Karpas-422 (cell line): ENCODE measurements at regions not wholly inside any gene's neighbourhood (a gene's known extent, or its start where the extent isn't known, plus 50 kb on each side); places are given as distances from the start of the nearest gene placed in this dataset.

ENCODE experiments used
- DNase-seq: peaks from one replicate; pipeline ENCODE4 v3.0.0-alpha.2; 2015
- H2AFZ ChIP-seq: fragments of 200-600 bp; sonication (generic); 2 replicates; pipeline ENCODE4 v1.6.1; 2014; ENCODE audit warnings: antibody characterized with exemption, low read length, mixed read lengths
- H3K27ac ChIP-seq: fragments of 200-600 bp; sonication (generic); 2 replicates; pipeline ENCODE4 v1.5.1; 2014; ENCODE audit warnings: mild to moderate bottlenecking, low read length, moderate library complexity
- H3K27me3 ChIP-seq: fragments of 200-600 bp; sonication (generic); 2 replicates; pipeline ENCODE4 v1.6.1; 2014; ENCODE audit warnings: low read length, mixed read lengths
- H3K36me3 ChIP-seq: fragments of 200-600 bp; sonication (generic); 2 replicates; pipeline ENCODE4 v1.6.1; 2014; ENCODE audit warnings: low read length, mixed read lengths; ENCODE audit not compliant: insufficient read depth
- H3K4me1 ChIP-seq: fragments of 200-600 bp; sonication (generic); 2 replicates; pipeline ENCODE4 v1.6.1; 2014; ENCODE audit warnings: mild to moderate bottlenecking, low read length, mixed read lengths
- H3K4me2 ChIP-seq: fragments of 200-600 bp; sonication (generic); 2 replicates; pipeline ENCODE4 v1.6.1; 2014; ENCODE audit warnings: low read length, low read depth, mild to moderate bottlenecking; ENCODE audit not compliant: poor library complexity, severe bottlenecking
- H3K4me3 ChIP-seq: fragments of 200-600 bp; sonication (generic); 2 replicates; pipeline ENCODE4 v1.5.1; 2014; ENCODE audit warnings: mild to moderate bottlenecking, antibody characterized with exemption, low read length, mixed read lengths
- H3K79me2 ChIP-seq: fragments of 200-600 bp; sonication (generic); 2 replicates; pipeline ENCODE4 v1.6.1; 2014; ENCODE audit warnings: mild to moderate bottlenecking, low read length, mixed read lengths
- H3K9ac ChIP-seq: fragments of 200-600 bp; sonication (generic); 2 replicates; pipeline ENCODE4 v1.6.0; 2014; ENCODE audit warnings: low read length
- H3K9me2 ChIP-seq: fragments of 200-600 bp; sonication (generic), shearing (Covaris generic); replicated peaks from 2 replicates; pipeline ENCODE4 v1.6.0; 2014; ENCODE audit warnings: mild to moderate bottlenecking, low read length, moderate library complexity; ENCODE audit not compliant: insufficient read depth
- H3K9me3 ChIP-seq: fragments of 300-700, 200-600 bp; sonication (generic); 2 replicates; pipeline ENCODE4 v1.6.1; 2014; ENCODE audit warnings: low read length, mixed read lengths
- H4K20me1 ChIP-seq: fragments of 200-600 bp; sonication (generic); 2 replicates; pipeline ENCODE4 v1.6.1; 2014; ENCODE audit warnings: mild to moderate bottlenecking, antibody characterized with exemption, low read length, low read depth; ENCODE audit not compliant: insufficient read depth

DNA sequence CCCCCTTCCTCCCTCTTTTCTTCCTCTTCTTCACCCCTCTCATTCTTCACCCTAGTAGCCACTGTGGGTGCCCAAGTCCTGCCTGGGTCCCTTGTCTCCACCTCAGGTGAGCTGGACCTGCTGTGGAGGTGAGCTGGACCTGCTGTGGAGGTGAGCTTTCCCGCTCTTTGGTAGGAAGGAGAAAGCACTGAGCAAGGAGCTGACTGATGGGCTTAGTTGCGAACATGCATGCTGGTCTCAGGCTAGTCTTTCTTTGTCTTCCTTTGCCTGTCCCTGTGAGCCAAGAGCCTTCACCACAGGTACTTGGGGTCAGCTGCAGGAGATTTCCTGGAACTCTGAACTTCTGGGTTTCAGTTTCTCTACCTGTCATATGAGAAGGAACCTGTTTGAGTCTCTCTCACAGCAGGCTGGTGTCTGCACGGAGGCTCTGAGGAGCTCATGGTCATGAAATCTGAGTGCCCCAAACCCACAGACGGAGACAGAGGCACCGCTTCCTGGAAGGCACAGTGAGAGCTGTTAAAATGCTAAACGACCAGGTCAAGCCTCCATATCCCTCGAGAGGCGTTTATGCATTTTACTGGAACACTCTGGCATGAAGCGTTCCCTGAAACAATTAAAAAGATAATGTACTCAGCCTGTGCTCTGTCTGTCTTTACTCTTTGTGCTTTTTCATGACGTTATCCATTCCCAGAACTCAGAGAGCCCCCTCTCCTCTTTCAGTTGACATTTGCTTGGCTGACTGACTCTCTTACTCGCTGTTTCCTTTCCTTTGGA is 69.5 kb downstream of the RHOU start:
- Histone ChIP-seq H3K36me3 (no peaks in the 10 kb centered on the region), H3K9me2 (no peaks in the 10 kb centered on the region), H3K4me1 (no peaks in the 10 kb centered on the region), H3K9me3 (no peaks in the 10 kb centered on the region), H3K4me3 (no peak overlapping the region), H2AFZ (no peak overlapping the region), H3K27ac (no peak overlapping the region), H4K20me1 (no peaks in the 10 kb centered on the region), H3K27me3 (no peaks in the 10 kb centered on the region), H3K9ac (no peak overlapping the region), H3K4me2 (no peak overlapping the region), H3K79me2 (no peaks in the 10 kb centered on the region)
- DNase-seq = no peak

DNA sequence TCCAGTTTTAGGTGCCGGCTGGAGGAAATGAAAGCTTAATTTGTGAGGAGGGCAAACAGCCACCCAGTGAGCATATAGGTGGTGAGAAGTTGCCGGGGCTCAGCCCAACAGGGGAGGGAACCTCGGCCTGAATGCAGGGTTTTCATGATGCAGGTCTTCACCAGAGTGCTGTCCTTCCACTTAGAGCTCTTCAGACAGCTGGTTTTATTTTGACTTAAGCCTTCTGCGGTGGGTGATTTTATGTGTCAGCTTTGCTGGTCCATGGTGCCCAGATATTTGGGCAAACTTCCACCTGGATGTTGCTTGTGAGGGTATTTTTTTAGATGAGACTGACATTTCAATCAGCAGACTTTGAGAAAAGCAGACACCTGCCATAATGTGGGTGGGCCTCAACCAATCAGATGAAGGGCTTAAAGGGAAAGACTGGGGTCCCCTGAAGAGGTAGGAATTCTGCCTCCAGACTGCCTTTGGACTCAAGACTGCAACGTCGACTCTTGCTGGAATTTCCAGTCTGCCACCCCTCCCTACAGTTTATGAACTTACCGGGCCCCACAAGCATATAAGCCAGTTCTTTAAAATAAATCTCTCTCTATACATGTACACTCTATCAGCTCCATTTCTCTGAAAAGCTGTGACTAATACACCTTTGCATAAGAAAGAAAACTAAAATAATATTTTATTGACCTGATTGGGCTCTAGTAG is 72.8 kb downstream of the RHOU start:
- no peak for DNase-seq
- Histone ChIP-seq H4K20me1 (no peaks in the 10 kb centered on the region), H2AFZ (no peak overlapping the region), H3K27me3 (no peaks in the 10 kb centered on the region), H3K9ac (no peak overlapping the region), H3K27ac (no peak overlapping the region), H3K9me2 (no peaks in the 10 kb centered on the region), H3K9me3 (no peaks in the 10 kb centered on the region), H3K4me1 (no peaks in the 10 kb centered on the region), H3K4me2 (no peak overlapping the region), H3K36me3 (no peaks in the 10 kb centered on the region), H3K4me3 (no peak overlapping the region), H3K79me2 (no peaks in the 10 kb centered on the region)

DNA sequence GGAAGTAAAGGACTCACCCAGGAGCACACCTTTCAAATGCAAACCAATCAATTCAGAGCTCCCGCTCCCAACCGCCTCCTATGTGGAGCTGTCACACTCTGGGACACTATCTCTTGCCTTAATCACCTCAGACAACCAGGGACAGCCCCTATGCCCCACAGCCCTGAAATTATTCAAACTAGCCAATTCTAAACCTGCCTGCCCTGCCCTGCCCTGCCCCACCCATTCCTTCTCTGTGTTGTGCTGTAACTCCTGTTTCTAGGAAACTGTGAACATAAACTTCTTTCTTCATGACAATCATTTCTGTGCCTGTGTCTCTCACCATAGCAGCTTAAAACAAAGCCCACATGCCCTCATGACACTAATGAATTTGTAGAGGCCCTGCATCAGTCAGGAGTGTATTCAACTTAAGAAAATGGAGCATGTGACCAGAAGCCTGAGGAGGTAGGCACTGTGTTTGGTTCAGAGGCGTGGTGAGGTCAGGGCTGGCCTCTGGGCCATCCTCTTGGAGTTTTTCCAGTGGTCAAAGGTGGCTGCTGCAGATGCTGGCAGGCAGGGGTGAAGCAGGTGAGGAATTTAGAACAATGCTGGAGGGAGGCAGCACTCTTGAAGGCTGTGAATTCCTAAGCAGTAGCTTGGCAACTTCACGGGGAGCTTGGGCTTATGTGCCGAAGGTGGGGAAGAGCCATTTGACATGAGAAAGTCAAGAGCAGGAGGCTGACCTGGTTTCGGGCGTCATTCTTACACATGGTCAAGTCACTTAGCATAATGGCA is 74.5 kb downstream of the RHOU start:
- H3K9me3 ChIP-seq = no peaks in the 10 kb centered on the region
- H3K9me2 ChIP-seq = no peaks in the 10 kb centered on the region
- H3K27ac ChIP-seq = no peak overlapping the region
- no peaks in the 10 kb centered on the region for H3K36me3 ChIP-seq
- H3K27me3 ChIP-seq = no peaks in the 10 kb centered on the region
- H2AFZ ChIP-seq = no peak overlapping the region
- H3K4me2 ChIP-seq = no peak overlapping the region
- H4K20me1 ChIP-seq = no peaks in the 10 kb centered on the region
- no peaks in the 10 kb centered on the region for H3K79me2 ChIP-seq
- H3K9ac ChIP-seq = no peak overlapping the region
- H3K4me1 ChIP-seq = no peaks in the 10 kb centered on the region
- no peak overlapping the region for H3K4me3 ChIP-seq
- DNase-seq = no peak

DNA sequence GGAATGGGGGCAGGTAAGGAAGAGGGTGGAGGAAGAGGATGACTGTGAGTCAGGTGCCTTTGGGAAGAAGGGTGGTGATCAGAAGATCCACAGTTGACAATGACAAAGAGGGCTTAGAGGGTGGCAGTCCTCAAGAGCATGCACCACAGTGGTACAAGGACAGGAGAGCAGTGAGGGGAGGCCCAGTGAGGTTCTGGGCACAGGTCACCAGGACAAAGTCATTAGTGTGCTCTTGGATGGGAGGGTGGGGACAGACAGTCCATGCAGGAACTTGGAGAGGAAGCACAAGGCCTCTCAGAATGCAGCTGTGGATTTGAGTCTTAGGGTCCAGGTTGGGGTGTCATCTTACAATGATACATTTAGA is 75.1 kb downstream of the RHOU start:
- H3K4me3 ChIP-seq = no peak overlapping the region
- no peaks in the 10 kb centered on the region for H3K36me3 ChIP-seq
- no peaks in the 10 kb centered on the region for H3K4me1 ChIP-seq
- no peak overlapping the region for H2AFZ ChIP-seq
- H3K9ac ChIP-seq = no peak overlapping the region
- no peaks in the 10 kb centered on the region for H3K27me3 ChIP-seq
- H3K9me2 ChIP-seq = no peaks in the 10 kb centered on the region
- H3K4me2 ChIP-seq = no peak overlapping the region
- no peaks in the 10 kb centered on the region for H4K20me1 ChIP-seq
- DNase-seq = no peak
- no peak overlapping the region for H3K27ac ChIP-seq
- H3K9me3 ChIP-seq = no peaks in the 10 kb centered on the region
- no peaks in the 10 kb centered on the region for H3K79me2 ChIP-seq

DNA sequence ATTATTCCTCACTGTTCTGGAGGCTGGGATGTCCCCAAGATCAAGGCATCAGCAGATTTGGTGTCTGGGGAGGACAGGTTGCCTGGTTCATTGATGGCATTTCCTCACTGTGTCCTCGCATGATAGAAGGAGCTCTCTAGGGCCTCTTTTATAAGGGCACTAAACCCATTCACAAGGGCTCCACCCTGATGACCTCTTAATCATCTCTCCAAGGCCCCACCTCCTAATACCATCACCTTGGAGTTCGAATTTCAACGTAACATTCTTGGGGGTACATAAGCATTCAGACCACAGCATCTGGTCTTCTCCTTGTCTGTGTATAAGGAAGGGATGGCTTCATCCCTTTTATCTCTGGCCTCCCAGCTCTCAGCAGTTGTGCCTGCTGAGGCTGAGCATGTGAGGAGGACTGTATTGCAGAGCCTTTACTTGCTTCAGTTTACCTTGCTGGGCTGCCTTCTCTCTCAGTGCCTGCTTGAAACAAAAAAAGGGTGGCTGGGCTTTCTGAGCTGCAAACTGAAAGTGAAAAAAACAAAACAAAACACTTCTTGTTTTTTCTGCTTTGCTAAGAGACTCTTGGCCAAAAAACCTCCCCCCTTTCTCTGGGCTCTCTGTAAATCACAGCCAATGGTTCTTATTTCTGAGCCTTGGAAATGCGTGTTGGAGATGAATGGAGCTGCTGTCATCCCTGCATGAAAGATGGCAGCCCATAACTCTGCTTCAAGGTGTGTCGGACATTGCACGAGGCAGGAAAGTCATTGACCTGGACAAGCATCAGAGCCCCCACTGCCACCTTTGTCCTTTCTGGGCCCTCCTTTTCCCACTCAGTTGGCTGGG is 75.8 kb downstream of the RHOU start:
- Histone ChIP-seq H3K9ac (no peak overlapping the region), H3K4me2 (no peak overlapping the region), H3K79me2 (no peaks in the 10 kb centered on the region), H3K27ac (no peak overlapping the region), H3K9me3 (no peaks in the 10 kb centered on the region), H3K27me3 (no peaks in the 10 kb centered on the region), H2AFZ (no peak overlapping the region), H3K9me2 (no peaks in the 10 kb centered on the region), H3K4me3 (no peak overlapping the region), H3K4me1 (no peaks in the 10 kb centered on the region), H4K20me1 (no peaks in the 10 kb centered on the region), H3K36me3 (no peaks in the 10 kb centered on the region)
- no peak for DNase-seq

DNA sequence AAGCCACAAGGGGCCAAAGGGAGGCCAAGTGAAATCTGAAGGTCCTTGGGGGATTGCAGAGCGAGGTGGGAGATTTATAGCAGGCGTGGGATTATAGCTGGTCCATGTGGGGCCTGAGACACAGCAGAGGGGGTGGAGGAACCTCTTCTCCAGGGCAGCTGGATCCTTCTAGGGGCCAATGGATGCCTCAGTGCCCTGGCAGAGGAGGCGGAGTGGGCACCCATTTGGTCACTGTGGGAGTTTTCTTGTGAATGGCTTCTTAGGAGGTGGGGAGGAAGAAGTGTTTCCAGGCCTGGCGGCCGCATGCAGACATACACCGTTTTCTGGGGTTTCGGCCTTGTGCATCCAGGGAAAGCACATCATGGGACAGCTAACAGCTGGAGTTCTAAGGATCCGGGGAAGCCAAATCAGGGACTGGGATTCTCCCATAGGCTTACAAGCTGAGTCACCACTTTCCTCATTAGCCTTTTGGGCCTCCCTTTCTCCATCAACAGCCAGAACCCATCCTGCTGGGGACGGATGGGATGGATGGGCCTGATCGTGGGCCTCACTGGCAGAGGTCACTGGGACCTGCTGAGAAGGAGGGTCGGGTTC is 76.5 kb downstream of the RHOU start:
- DNase-seq = no peak
- Histone ChIP-seq H3K4me2 (no peak overlapping the region), H3K36me3 (no peaks in the 10 kb centered on the region), H2AFZ (no peak overlapping the region), H3K9me3 (no peaks in the 10 kb centered on the region), H3K4me1 (no peaks in the 10 kb centered on the region), H3K9me2 (no peaks in the 10 kb centered on the region), H3K79me2 (no peaks in the 10 kb centered on the region), H3K27me3 (no peaks in the 10 kb centered on the region), H3K4me3 (no peak overlapping the region), H3K9ac (no peak overlapping the region), H4K20me1 (no peaks in the 10 kb centered on the region), H3K27ac (no peak overlapping the region)

DNA sequence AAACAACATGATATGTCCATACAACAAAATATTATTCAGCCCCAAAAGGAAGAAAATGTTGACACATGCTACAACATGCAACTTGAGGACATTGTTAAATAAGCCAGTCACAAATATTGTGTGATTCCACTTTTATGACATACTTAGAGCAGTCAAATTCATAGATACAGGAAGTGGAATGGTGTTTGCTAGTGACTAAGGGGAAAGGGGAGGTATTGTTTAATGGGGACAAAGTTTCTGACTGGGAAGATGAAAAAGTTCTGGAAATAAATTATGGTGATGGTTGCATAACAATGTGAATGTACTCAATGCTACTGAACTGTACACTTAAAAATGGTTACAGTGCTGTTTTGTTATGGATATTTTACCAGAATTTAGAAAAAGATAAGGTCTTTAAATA is 77.7 kb downstream of the RHOU start:
- Histone ChIP-seq H2AFZ (no peak overlapping the region), H3K27me3 (no peaks in the 10 kb centered on the region), H3K9me2 (no peaks in the 10 kb centered on the region), H3K4me3 (no peak overlapping the region), H3K4me2 (no peak overlapping the region), H3K9me3 (no peaks in the 10 kb centered on the region), H3K9ac (no peak overlapping the region), H3K79me2 (no peaks in the 10 kb centered on the region), H4K20me1 (no peaks in the 10 kb centered on the region), H3K4me1 (no peaks in the 10 kb centered on the region), H3K27ac (no peak overlapping the region), H3K36me3 (no peaks in the 10 kb centered on the region)
- DNase-seq = no peak
